Fibroblast of lung (primary cell): ENCODE measurements at regions not wholly inside any gene's neighbourhood (a gene's known extent, or its start where the extent isn't known, plus 50 kb on each side); places are given as distances from the start of the nearest gene placed in this dataset.
A peak's percentile ranks its signal among the peaks of the same experiment; 100 is the strongest.

Experiments used
- DNase-seq, 2 donors: peaks; one replicate each; pipeline versions ENCODE4 v3.0.0 to v3.0.0-alpha.2; 2010; ENCODE audit warnings: low read depth in 2 of 2
- H2AFZ ChIP-seq: 2 replicates; pipeline ENCODE4 v1.5.1; 2012; ENCODE audit warnings: low read length, control low read depth, inconsistent platforms
- H3K27ac ChIP-seq: 2 replicates; pipeline ENCODE4 v1.5.1; 2011; ENCODE audit warnings: low read length, control low read depth; ENCODE audit not compliant: insufficient read depth
- H3K27me3 ChIP-seq: 2 replicates; pipeline ENCODE4 v1.5.1; 2011; ENCODE audit warnings: mild to moderate bottlenecking, low read length; ENCODE audit not compliant: control insufficient read depth, insufficient read depth
- H3K36me3 ChIP-seq: 2 replicates; pipeline ENCODE4 v1.5.1; 2011; ENCODE audit warnings: low read length; ENCODE audit not compliant: control insufficient read depth, insufficient read depth
- H3K4me1 ChIP-seq: 2 replicates; pipeline ENCODE4 v1.5.1; 2011; ENCODE audit warnings: low read length; ENCODE audit not compliant: control insufficient read depth, insufficient read depth; ENCODE audit errors: extremely low read depth
- H3K4me2 ChIP-seq: 2 replicates; pipeline ENCODE4 v1.5.1; 2011; ENCODE audit warnings: low read length, control low read depth; ENCODE audit not compliant: insufficient read depth; ENCODE audit errors: extremely low read depth
- H3K4me3 ChIP-seq, 4 experiments: fragments of 200-600 bp in 1 of 4; sonication (generic) in 1 of 4; replicated peaks in 1 of 4; 2 replicates each; pipeline ENCODE4 v1.5.1; 2011 to 2016; ENCODE audit warnings: low read length in 4 of 4, low read depth in 3 of 4, mild to moderate bottlenecking in 3 of 4, control low read depth in 2 of 4, inconsistent platforms in 1 of 4, mixed read lengths in 1 of 4; ENCODE audit not compliant: insufficient read depth in 1 of 4; ENCODE audit errors: control extremely low read depth in 1 of 4
- H3K79me2 ChIP-seq: 2 replicates; pipeline ENCODE4 v1.5.1; 2012; ENCODE audit warnings: mild to moderate bottlenecking, low read length, inconsistent platforms; ENCODE audit not compliant: control insufficient read depth, insufficient read depth
- H3K9ac ChIP-seq: 2 replicates; pipeline ENCODE4 v1.5.1; 2011; ENCODE audit warnings: mild to moderate bottlenecking, low read length, control low read depth; ENCODE audit not compliant: insufficient read depth
- H3K9me3 ChIP-seq: 2 replicates; pipeline ENCODE4 v1.5.1; 2012; ENCODE audit warnings: low read depth, low read length; ENCODE audit not compliant: control insufficient read depth, insufficient read depth
- H4K20me1 ChIP-seq: 2 replicates; pipeline ENCODE4 v1.5.1; 2011; ENCODE audit warnings: low read length; ENCODE audit not compliant: control insufficient read depth, insufficient read depth; ENCODE audit errors: extremely low read depth
- CTCF ChIP-seq, 2 donors: IDR thresholded peaks in 1 of 2; conservative IDR thresholded peaks in 1 of 2; 1 replicate in 1 of 2; 2 replicates in 1 of 2; pipeline ENCODE4 v1.5.1; 2011 to 2012; ENCODE audit warnings: low read length in 2 of 2, control low read depth in 1 of 2, inconsistent platforms in 1 of 2, low read depth in 1 of 2, mild to moderate bottlenecking in 1 of 2
- EZH2 ChIP-seq: IDR thresholded peaks from 2 replicates; pipeline ENCODE4 v1.5.1; 2012; ENCODE audit warnings: low read length, control low read depth, mild to moderate bottlenecking; ENCODE audit errors: missing control alignments

GRCh38 chr22:26847046-26847445 lies 189.7 kb downstream of the MIAT start:
- no peak overlapping the region for H3K9ac ChIP-seq
- no peak overlapping the region for H3K4me2 ChIP-seq
- no peak overlapping the region for H2AFZ ChIP-seq
- H3K79me2 ChIP-seq: no peaks in the 10 kb centered on the region
- DNase-seq: peak in 1 of 2 donors; percentile 54
- no peak for TF ChIP-seq CTCF (conservative IDR thresholded peaks at IDR 0.05 in 1 of 2, IDR thresholded peaks at IDR 0.05 in 1 of 2; ENCODE audit: low read depth in 1 of 2, low read length in 2 of 2)
- TF ChIP-seq EZH2: no peak
- no peaks in the 10 kb centered on the region for H3K36me3 ChIP-seq
- no peak overlapping the region for H3K27ac ChIP-seq
- H4K20me1 ChIP-seq: no peaks in the 10 kb centered on the region
- peaks cover 9% of the 10 kb centered on the region for H3K27me3 ChIP-seq
- H3K4me1 ChIP-seq: no peaks in the 10 kb centered on the region
- H3K4me3 ChIP-seq: no peak overlapping the region
- H3K9me3 ChIP-seq: no peaks in the 10 kb centered on the region

DNA sequence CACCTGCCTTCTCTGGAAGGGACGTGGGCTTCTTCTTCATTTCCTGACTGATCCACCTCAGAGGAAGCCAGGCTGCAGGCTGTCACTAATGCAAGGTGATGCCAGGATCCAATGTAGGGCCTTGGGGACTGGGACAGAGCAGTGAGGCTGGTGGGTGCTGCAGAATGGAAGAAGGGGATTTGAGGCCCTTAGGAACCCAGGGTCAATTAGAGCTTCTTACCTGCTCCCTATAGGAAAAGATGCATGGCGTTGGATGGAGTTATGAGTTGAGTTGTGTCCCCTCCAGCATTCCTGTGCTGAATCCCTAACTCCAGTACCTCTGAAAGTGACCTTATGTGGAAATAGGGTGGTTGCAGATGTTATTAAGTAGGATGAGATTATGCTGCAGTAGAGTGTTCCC lies 190.4 kb downstream of the MIAT start:
- Histone ChIP-seq H3K79me2 (no peaks in the 10 kb centered on the region), H3K27me3 (peaks cover 6% of the 10 kb centered on the region), H3K4me1 (no peaks in the 10 kb centered on the region), H2AFZ (no peak overlapping the region), H3K9ac (no peak overlapping the region), H3K4me2 (no peak overlapping the region), H3K36me3 (no peaks in the 10 kb centered on the region), H3K4me3 (no peak overlapping the region), H3K27ac (no peak overlapping the region), H4K20me1 (no peaks in the 10 kb centered on the region), H3K9me3 (no peaks in the 10 kb centered on the region)
- no peak for TF ChIP-seq CTCF (conservative IDR thresholded peaks at IDR 0.05 in 1 of 2, IDR thresholded peaks at IDR 0.05 in 1 of 2; ENCODE audit: low read depth in 1 of 2, low read length in 2 of 2)
- TF ChIP-seq EZH2: no peak
- DNase-seq: no peak

DNA sequence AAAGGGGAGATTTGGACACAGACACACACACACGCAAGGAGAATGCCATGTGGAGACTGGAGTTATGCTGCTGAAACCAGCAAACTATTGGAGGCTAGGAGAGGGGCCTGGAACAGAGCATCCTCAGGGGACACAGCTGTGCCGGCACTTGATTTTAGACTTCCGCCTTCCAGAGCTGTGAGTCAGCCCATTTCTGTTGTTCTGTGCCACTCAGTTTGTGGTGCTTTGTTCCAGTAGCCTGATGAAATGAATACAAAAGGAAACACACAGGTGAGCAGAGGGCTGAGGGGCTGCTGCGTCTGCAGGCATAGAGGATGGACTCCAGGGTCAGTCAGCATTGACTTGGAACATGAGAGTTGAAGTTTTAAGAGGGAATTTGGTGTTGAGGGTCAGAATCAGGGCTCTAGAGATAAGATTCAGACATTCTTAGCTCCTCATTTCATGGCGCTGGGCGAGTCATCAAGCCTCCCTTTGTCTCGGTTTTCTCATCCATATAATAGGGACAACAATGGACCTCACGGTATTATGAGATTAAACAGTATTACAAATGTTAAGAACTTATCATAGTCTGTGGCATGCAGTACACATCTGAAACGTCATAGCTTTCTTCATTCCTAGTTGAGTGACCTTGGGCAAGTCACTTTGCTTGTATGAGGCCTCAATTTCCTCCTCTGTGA lies 191.0 kb downstream of the MIAT start:
- H3K9ac ChIP-seq: no peak overlapping the region
- H4K20me1 ChIP-seq: no peaks in the 10 kb centered on the region
- H3K27me3 ChIP-seq: peaks cover 4% of the 10 kb centered on the region
- H3K9me3 ChIP-seq: no peaks in the 10 kb centered on the region
- DNase-seq: peak in 1 of 2 donors; percentile 76
- H3K79me2 ChIP-seq: no peaks in the 10 kb centered on the region
- no peak for TF ChIP-seq CTCF (conservative IDR thresholded peaks at IDR 0.05 in 1 of 2, IDR thresholded peaks at IDR 0.05 in 1 of 2; ENCODE audit: low read depth in 1 of 2, low read length in 2 of 2)
- no peak for TF ChIP-seq EZH2
- no peaks in the 10 kb centered on the region for H3K4me1 ChIP-seq
- H3K4me3 ChIP-seq: no peak overlapping the region
- H3K27ac ChIP-seq: no peak overlapping the region
- H2AFZ ChIP-seq: no peak overlapping the region
- H3K36me3 ChIP-seq: no peaks in the 10 kb centered on the region
- no peak overlapping the region for H3K4me2 ChIP-seq
